GM12878 (cell line): ENCODE measurements at regions not wholly inside any gene's neighbourhood (a gene's known extent, or its start where the extent isn't known, plus 50 kb on each side); places are given as distances from the start of the nearest gene placed in this dataset.

Experiments
- ATAC-seq: fragments of 200-7000 bp; cut with Tn5 transposase; 3 replicates; pipeline ENCODE4 v1.9.1; 2020; ENCODE audit warnings: mild to moderate bottlenecking, moderate library complexity
- BruUV-seq: library from RNA; stranded (reverse); fragments of 400-500 nt; replicated peaks from 2 replicates; lab custom pipeline; 2021; lab: Mats Ljungman, UMichigan
- CTCF ChIA-PET: fragments of 300-600 bp; sonication (Branson Sonifier 250); formaldehyde crosslinking; extraction: SDS; loops from one replicate; lab custom pipeline; 2021; ENCODE audit warnings: inconsistent platforms; lab: Yijun Ruan, JAX
- POLR2A ChIA-PET: fragments of 350-600 bp; formaldehyde crosslinking; extraction: SDS; loops from one replicate; lab custom pipeline; 2021; ENCODE audit warnings: inconsistent platforms; lab: Charles Lee
- RAD21 ChIA-PET: fragments of 300-600 bp; sonication (Branson Sonifier 250); formaldehyde crosslinking; loops from one replicate; lab custom pipeline; 2023; ENCODE audit warnings: antibody characterized with exemption; ENCODE audit not compliant: unreplicated experiment; lab: Charles Lee
- SMC1A ChIA-PET: fragments of 300-600 bp; sonication (Branson Sonifier 250); formaldehyde crosslinking; loops from one replicate; lab custom pipeline; 2023; ENCODE audit not compliant: unreplicated experiment, uncharacterized antibody; lab: Charles Lee
- DNase-seq: peaks from one replicate; pipeline ENCODE4 v3.0.0-alpha.2; 2011; ENCODE audit warnings: low read depth, low spot score
- FAIRE-seq: peaks from 3 replicates; lab custom pipeline; 2011; peaks lifted over from hg19 to GRCh38; lab: Jason Lieb, UNC
- H2AFZ ChIP-seq: 2 replicates; pipeline ENCODE4 v1.6.0; 2011; ENCODE audit warnings: low read depth, low read length, control low read depth; ENCODE audit not compliant: control insufficient read depth
- H3K27ac ChIP-seq: 2 replicates; pipeline ENCODE4 v1.5.1; 2011; ENCODE audit warnings: control low read depth; ENCODE audit not compliant: control insufficient read depth, insufficient read depth
- H3K27me3 ChIP-seq, 2 experiments: replicated peaks in 1 of 2; 2 replicates each; pipeline versions ENCODE4 v1.6.0 to v1.6.1; 2011; ENCODE audit warnings: low read length in 1 of 2; ENCODE audit not compliant: control insufficient read depth in 2 of 2, insufficient read depth in 2 of 2
- H3K36me3 ChIP-seq, 2 experiments: 2 replicates each; pipeline ENCODE4 v1.5.1; 2011; ENCODE audit warnings: low read length in 1 of 2; ENCODE audit not compliant: control insufficient read depth in 2 of 2, insufficient read depth in 2 of 2
- H3K4me1 ChIP-seq: 2 replicates; pipeline ENCODE4 v1.6.1; 2011; ENCODE audit warnings: mild to moderate bottlenecking, low read length, moderate library complexity, mixed read lengths; ENCODE audit not compliant: control insufficient read depth, insufficient read depth
- H3K4me2 ChIP-seq: 2 replicates; pipeline ENCODE4 v1.6.0; 2011; ENCODE audit warnings: control low read depth; ENCODE audit not compliant: control insufficient read depth, insufficient read depth
- H3K4me3 ChIP-seq: fragments of 200-600 bp; sonication (generic); 2 replicates; pipeline ENCODE4 v1.5.1; 2016
- H3K79me2 ChIP-seq: 2 replicates; pipeline ENCODE4 v1.6.0; 2011; ENCODE audit warnings: low read length; ENCODE audit not compliant: control insufficient read depth, insufficient read depth
- H3K9ac ChIP-seq: 2 replicates; pipeline ENCODE4 v1.8.0; 2011; ENCODE audit warnings: low read length, control low read depth, mixed read lengths; ENCODE audit not compliant: control insufficient read depth, insufficient read depth
- H3K9me3 ChIP-seq: replicated peaks from 3 replicates; pipeline ENCODE4 v1.5.1; 2011; ENCODE audit warnings: mild to moderate bottlenecking, low read length; ENCODE audit not compliant: control insufficient read depth, insufficient read depth
- H4K20me1 ChIP-seq: 2 replicates; pipeline ENCODE4 v1.6.0; 2011; ENCODE audit not compliant: control insufficient read depth, insufficient read depth
- BCL3 ChIP-seq: IDR thresholded peaks from 2 replicates; pipeline ENCODE4 v1.6.1; 2011; ENCODE audit warnings: borderline replicate concordance, low read depth, mild to moderate bottlenecking, moderate library complexity, low read length; ENCODE audit not compliant: insufficient read depth, poor library complexity, severe bottlenecking
- BCLAF1 ChIP-seq: fragments of 450-650 bp; IDR thresholded peaks from 2 replicates; pipeline ENCODE4 v1.6.1; 2017; ENCODE audit warnings: antibody characterized with exemption, mild to moderate bottlenecking, moderate library complexity
- CBFB ChIP-seq: IDR thresholded peaks from 2 replicates; pipeline ENCODE4 v1.6.1; 2016; ENCODE audit warnings: antibody characterized with exemption, low read depth
- ELK1 ChIP-seq: IDR thresholded peaks from 2 replicates; pipeline ENCODE4 v1.6.1; 2012; ENCODE audit warnings: low read depth, low read length, improper control_type of control experiment
- EP300 ChIP-seq, 2 experiments: fragments of 150-350 bp in 1 of 2; IDR thresholded peaks; 2 replicates each; pipeline ENCODE4 v1.6.1; 2011 to 2012; ENCODE audit warnings: low read depth in 2 of 2, low read length in 2 of 2, borderline replicate concordance in 1 of 2, improper control_type of control experiment in 1 of 2, inconsistent platforms in 1 of 2; ENCODE audit not compliant: control insufficient read depth in 1 of 2
- GATAD2B ChIP-seq: fragments of 450-650 bp; conservative IDR thresholded peaks from 2 replicates; pipeline ENCODE4 v1.6.1; 2017; ENCODE audit warnings: low read depth, mild to moderate bottlenecking, moderate library complexity
- KLF5 ChIP-seq: fragments of 450-650 bp; IDR thresholded peaks from 2 replicates; pipeline ENCODE4 v1.6.1; 2014; ENCODE audit warnings: mild to moderate bottlenecking; ENCODE audit not compliant: partially characterized antibody
- LARP7 ChIP-seq: fragments of 450-650 bp; IDR thresholded peaks from 2 replicates; pipeline ENCODE4 v1.6.1; 2017; ENCODE audit warnings: mild to moderate bottlenecking
- MEF2A ChIP-seq: IDR thresholded peaks from 2 replicates; pipeline ENCODE4 v1.6.1; 2011; ENCODE audit warnings: low read depth, mild to moderate bottlenecking, low read length, moderate library complexity; ENCODE audit not compliant: insufficient read depth
- NFIC ChIP-seq: IDR thresholded peaks from 2 replicates; pipeline ENCODE4 v1.6.1; 2012; ENCODE audit warnings: low read depth, mild to moderate bottlenecking, inconsistent platforms, low read length, moderate library complexity
- NFXL1 ChIP-seq: fragments of 450-650 bp; IDR thresholded peaks from 2 replicates; pipeline ENCODE4 v1.6.1; 2017; ENCODE audit warnings: antibody characterized with exemption, mild to moderate bottlenecking, borderline replicate concordance
- NR2C2 ChIP-seq: IDR thresholded peaks from 2 replicates; pipeline ENCODE4 v1.6.1; 2011; ENCODE audit warnings: borderline replicate concordance, low read depth; ENCODE audit not compliant: control insufficient read depth, insufficient read length
- PAX8 ChIP-seq: fragments of 450-650 bp; IDR thresholded peaks from 2 replicates; pipeline ENCODE4 v1.6.1; 2017; ENCODE audit warnings: mild to moderate bottlenecking, moderate library complexity
- SMAD5 ChIP-seq: IDR thresholded peaks from 2 replicates; pipeline ENCODE4 v1.6.1; 2016; ENCODE audit warnings: antibody characterized with exemption, low read depth
- SMC3 ChIP-seq: IDR thresholded peaks from 2 replicates; pipeline ENCODE4 v1.6.1; 2011; ENCODE audit warnings: low read length, improper control_type of control experiment, borderline replicate concordance
- ZNF207 ChIP-seq: fragments of 450-650 bp; IDR thresholded peaks from 2 replicates; pipeline ENCODE4 v1.6.1; 2014; ENCODE audit warnings: antibody characterized with exemption, mild to moderate bottlenecking, borderline replicate concordance
- ZSCAN29 ChIP-seq: fragments of 450-650 bp; IDR thresholded peaks from 2 replicates; pipeline ENCODE4 v1.6.1; 2017; ENCODE audit warnings: mild to moderate bottlenecking, moderate library complexity
- WGBS: methylation state at CpG from one replicate; pipeline ENCODE4 v1.1.6; 2016; ENCODE audit warnings: low lambda C conversion rate; ENCODE audit not compliant: insufficient replicate concordance, insufficient coverage; ENCODE audit errors: missing lambda C conversion rate; 5-methylcytosine and 5-hydroxymethylcytosine counted together
- in situ Hi-C: fragments of 300-500 bp; cut with MboI; formaldehyde crosslinking; loops from 9 replicates; pipeline ENCODE4 v1.14.3; 2018; ENCODE audit warnings: mixed read lengths
- intact Hi-C: fragments of 100-400 bp; cut with micrococcal nuclease; formaldehyde crosslinking; loops from one replicate; pipeline ENCODE4 v1.14.2; 2022; ENCODE audit not compliant: unreplicated experiment

- intact Hi-C loops: no loop called here
- in situ Hi-C loops: no loop called here
- TF ChIP-seq SMC3 (no peak), ZNF207 (no peak), BCLAF1 (no peak), ELK1 (no peak), MEF2A (no peak), LARP7 (no peak), NR2C2 (no peak), NFXL1 (no peak), SMAD5 (no peak), NFIC (no peak), BCL3 (no peak), GATAD2B (no peak), KLF5 (no peak), EP300 (IDR thresholded peaks at IDR 0.05; ENCODE audit: borderline replicate concordance in 1 of 2, control insufficient read depth in 1 of 2, low read depth in 2 of 2, low read length in 2 of 2) (no peak), ZSCAN29 (no peak), PAX8 (no peak), CBFB (no peak)
- Histone ChIP-seq H4K20me1 (no peaks in the 10 kb centered on the region), H2AFZ (no peak overlapping the region), H3K4me1 (no peaks in the 10 kb centered on the region), H3K27me3 (no peaks in the 10 kb centered on the region), H3K79me2 (no peaks in the 10 kb centered on the region), H3K27ac (no peak overlapping the region), H3K4me2 (no peak overlapping the region), H3K9ac (no peak overlapping the region), H3K36me3 (no peaks in the 10 kb centered on the region), H3K4me3 (no peak overlapping the region), H3K9me3 (no peaks in the 10 kb centered on the region; the same call in 2 of the 3 replicates)
- SMC1A ChIA-PET: no interaction called here
- CTCF ChIA-PET: no interaction called here
- RAD21 ChIA-PET: no interaction called here
- BruUV-seq: no TSS peak
- WGBS: 44% methylated on average over 3 of the region's 3 CpGs
- no peak for DNase-seq
- POLR2A ChIA-PET: interaction anchor here (0.6 kb wide), 1 partner anchor 9 kb away, joined by 4 read pairs; no protein-coding TSS in a partner anchor
- FAIRE-seq: no peak
- ATAC-seq: no peak
These were observed 145.6 kb upstream of the CHRM3 start for GRCh38 chr1:239240736-239241135.
